Neural progenitor cell (in vitro differentiated cells): ENCODE measurements at regions not wholly inside any gene's neighbourhood (a gene's known extent, or its start where the extent isn't known, plus 50 kb on each side); places are given as distances from the start of the nearest gene placed in this dataset.
"Not testable (repeated sequence)": the region's sequence is repeated elsewhere in the genome, so short reads cannot be mapped to it uniquely, and the experiment has no call there.

ENCODE experiments used
- DNase-seq: peaks from one replicate; pipeline ENCODE4 v3.0.0-alpha.2; 2016; ENCODE audit warnings: low spot score
- H2AFZ ChIP-seq: fragments of 200-600 bp; sonication (generic); replicated peaks from 2 replicates; pipeline ENCODE4 v1.6.1; 2016; ENCODE audit warnings: antibody characterized with exemption
- H3F3A ChIP-seq: fragments of 200-600 bp; sonication (generic); 2 replicates; pipeline ENCODE4 v1.6.1; 2016; ENCODE audit warnings: antibody characterized with exemption, low read depth
- H3K27ac ChIP-seq: fragments of 200-600 bp; sonication (generic); 2 replicates; pipeline ENCODE4 v1.5.1; 2016; ENCODE audit warnings: mild to moderate bottlenecking
- H3K27me3 ChIP-seq: fragments of 200-600 bp; sonication (generic); 2 replicates; pipeline ENCODE4 v1.6.1; 2016; ENCODE audit warnings: mild to moderate bottlenecking, moderate library complexity
- H3K36me3 ChIP-seq: fragments of 200-600 bp; sonication (generic); 2 replicates; pipeline ENCODE4 v1.5.1; 2016
- H3K4me1 ChIP-seq: fragments of 200-600 bp; sonication (generic); 2 replicates; pipeline ENCODE4 v1.6.1; 2016; ENCODE audit warnings: mixed run types
- H3K4me2 ChIP-seq: fragments of 200-600 bp; sonication (generic); 2 replicates; pipeline ENCODE4 v1.6.1; 2016
- H3K4me3 ChIP-seq: fragments of 200-600 bp; sonication (generic); 2 replicates; pipeline ENCODE4 v1.5.1; 2016
- H3K79me2 ChIP-seq: fragments of 200-600 bp; sonication (generic); 2 replicates; pipeline ENCODE4 v1.6.1; 2016; ENCODE audit warnings: low read depth
- H3K9ac ChIP-seq: fragments of 200-600 bp; sonication (generic); 2 replicates; pipeline ENCODE4 v1.6.1; 2016
- H3K9me3 ChIP-seq: fragments of 200-600 bp; sonication (generic); 2 replicates; pipeline ENCODE4 v1.5.1; 2016; ENCODE audit warnings: low read depth
- H4K20me1 ChIP-seq: fragments of 200-600 bp; sonication (generic); 2 replicates; pipeline ENCODE4 v1.6.1; 2016; ENCODE audit warnings: low read depth
- H3K27ac Mint-ChIP-seq: 3 replicates; pipeline ENCODE4 v1.8.0; 2021; ENCODE audit warnings: mixed read lengths
- H3K27me3 Mint-ChIP-seq: 2 replicates; pipeline ENCODE4 v1.8.0; 2022; ENCODE audit warnings: low read depth, mild to moderate bottlenecking, inconsistent platforms, moderate library complexity, mixed read lengths; ENCODE audit not compliant: insufficient read depth
- H3K36me3 Mint-ChIP-seq: 3 replicates; pipeline ENCODE4 v1.8.0; 2021; ENCODE audit warnings: mixed read lengths
- H3K4me1 Mint-ChIP-seq: 3 replicates; pipeline ENCODE4 v1.8.0; 2021; ENCODE audit warnings: mixed read lengths
- H3K4me3 Mint-ChIP-seq: 3 replicates; pipeline ENCODE4 v1.8.0; 2021; ENCODE audit warnings: mild to moderate bottlenecking, moderate library complexity, mixed read lengths
- H3K9me3 Mint-ChIP-seq: 3 replicates; pipeline ENCODE4 v1.8.0; 2020; ENCODE audit warnings: mixed read lengths
- EZH2 ChIP-seq: fragments of 200-600 bp; sonication (generic); IDR thresholded peaks from 2 replicates; pipeline ENCODE4 v1.6.1; 2017; ENCODE audit warnings: antibody characterized with exemption, mild to moderate bottlenecking, moderate library complexity
- EZH2phosphoT487 ChIP-seq: fragments of 200-600 bp; sonication (generic); IDR thresholded peaks from 2 replicates; pipeline ENCODE4 v1.6.1; 2017; ENCODE audit warnings: antibody characterized with exemption
- TF ChIP-seq, protein P1 (sequence below): fragments of 200-600 bp; sonication (generic); IDR thresholded peaks from 2 replicates; pipeline ENCODE4 v1.5.1; 2017; ENCODE audit warnings: antibody characterized with exemption, mild to moderate bottlenecking

DNA sequence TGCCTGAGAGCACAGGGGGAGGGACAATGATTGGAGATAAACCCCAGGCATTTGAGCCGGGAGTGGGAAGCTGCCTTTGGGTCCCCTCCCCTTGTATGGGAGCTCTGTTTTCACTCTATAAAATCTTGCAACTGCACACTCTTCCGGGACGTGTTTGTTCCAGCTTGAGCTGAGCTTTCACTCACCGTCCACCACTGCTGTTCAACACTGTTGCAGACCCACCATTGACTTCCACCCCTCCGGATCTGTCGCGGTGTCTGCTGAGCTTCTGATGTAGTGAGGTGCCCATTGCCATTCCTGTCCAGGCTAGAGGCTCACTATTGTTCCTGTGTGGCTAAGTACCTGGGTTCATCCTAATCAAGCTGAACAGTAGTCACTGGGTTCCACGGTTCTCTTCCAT, 231.6 kb upstream of the CWC22 start:
- Histone ChIP-seq H3K4me3 (no peak overlapping the region), H3K4me1 (no peaks in the 10 kb centered on the region), H2AFZ (peak overlapping the region; percentile 57), H3K9ac (no peak overlapping the region), H3K9me3 (no peaks in the 10 kb centered on the region), H3K27me3 (no peaks in the 10 kb centered on the region), H3F3A (no peaks in the 10 kb centered on the region), H3K27ac (no peak overlapping the region), H3K36me3 (no peaks in the 10 kb centered on the region), H4K20me1 (no peaks in the 10 kb centered on the region), H3K4me2 (no peak overlapping the region), H3K79me2 (no peaks in the 10 kb centered on the region)
- H3K4me1 Mint-ChIP-seq: peaks cover 8% of the 10 kb centered on the region
- no peak overlapping the region for H3K4me3 Mint-ChIP-seq
- peaks cover 2% of the 10 kb centered on the region for H3K9me3 Mint-ChIP-seq
- H3K27ac Mint-ChIP-seq: no peak overlapping the region
- no peaks in the 10 kb centered on the region for H3K36me3 Mint-ChIP-seq
- TF ChIP-seq, protein P1, sequence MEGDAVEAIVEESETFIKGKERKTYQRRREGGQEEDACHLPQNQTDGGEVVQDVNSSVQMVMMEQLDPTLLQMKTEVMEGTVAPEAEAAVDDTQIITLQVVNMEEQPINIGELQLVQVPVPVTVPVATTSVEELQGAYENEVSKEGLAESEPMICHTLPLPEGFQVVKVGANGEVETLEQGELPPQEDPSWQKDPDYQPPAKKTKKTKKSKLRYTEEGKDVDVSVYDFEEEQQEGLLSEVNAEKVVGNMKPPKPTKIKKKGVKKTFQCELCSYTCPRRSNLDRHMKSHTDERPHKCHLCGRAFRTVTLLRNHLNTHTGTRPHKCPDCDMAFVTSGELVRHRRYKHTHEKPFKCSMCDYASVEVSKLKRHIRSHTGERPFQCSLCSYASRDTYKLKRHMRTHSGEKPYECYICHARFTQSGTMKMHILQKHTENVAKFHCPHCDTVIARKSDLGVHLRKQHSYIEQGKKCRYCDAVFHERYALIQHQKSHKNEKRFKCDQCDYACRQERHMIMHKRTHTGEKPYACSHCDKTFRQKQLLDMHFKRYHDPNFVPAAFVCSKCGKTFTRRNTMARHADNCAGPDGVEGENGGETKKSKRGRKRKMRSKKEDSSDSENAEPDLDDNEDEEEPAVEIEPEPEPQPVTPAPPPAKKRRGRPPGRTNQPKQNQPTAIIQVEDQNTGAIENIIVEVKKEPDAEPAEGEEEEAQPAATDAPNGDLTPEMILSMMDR: no peak
- TF ChIP-seq EZH2 (no peak), EZH2phosphoT487 (no peak)
- H3K27me3 Mint-ChIP-seq: peaks cover 2% of the 10 kb centered on the region
- no peak for DNase-seq

DNA sequence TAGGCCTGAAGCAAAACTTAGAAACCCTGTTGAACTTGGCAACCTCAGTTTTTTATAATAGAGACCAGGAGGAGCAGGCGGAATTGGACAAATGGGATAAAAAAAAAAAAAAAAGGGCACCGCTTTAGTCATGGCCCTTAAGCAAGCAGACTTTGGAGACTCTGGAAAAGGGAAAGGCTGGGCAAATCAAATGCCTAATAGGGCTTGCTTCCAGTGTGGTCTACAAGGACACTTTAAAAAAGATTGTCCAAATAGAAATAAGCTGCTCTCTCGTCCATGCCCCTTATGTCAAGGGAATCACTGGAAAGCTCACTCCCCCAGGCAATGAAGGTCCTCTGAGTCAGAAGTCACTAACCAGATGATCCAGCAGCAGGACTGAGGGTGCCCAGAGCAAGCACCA, 229.0 kb upstream of the CWC22 start:
- H3K4me3 Mint-ChIP-seq, H4K20me1 ChIP-seq, H3K79me2 ChIP-seq, H3K36me3 ChIP-seq, DNase-seq, H3F3A ChIP-seq, H3K9ac ChIP-seq, H3K9me3 Mint-ChIP-seq, H3K27ac ChIP-seq, H3K36me3 Mint-ChIP-seq, H3K4me2 ChIP-seq, H3K4me1 ChIP-seq, H3K4me3 ChIP-seq, H2AFZ ChIP-seq, H3K27me3 ChIP-seq, H3K27me3 Mint-ChIP-seq, H3K9me3 ChIP-seq, H3K27ac Mint-ChIP-seq: not testable (repeated sequence)
- peaks cover 13% of the 10 kb centered on the region for H3K4me1 Mint-ChIP-seq

DNA sequence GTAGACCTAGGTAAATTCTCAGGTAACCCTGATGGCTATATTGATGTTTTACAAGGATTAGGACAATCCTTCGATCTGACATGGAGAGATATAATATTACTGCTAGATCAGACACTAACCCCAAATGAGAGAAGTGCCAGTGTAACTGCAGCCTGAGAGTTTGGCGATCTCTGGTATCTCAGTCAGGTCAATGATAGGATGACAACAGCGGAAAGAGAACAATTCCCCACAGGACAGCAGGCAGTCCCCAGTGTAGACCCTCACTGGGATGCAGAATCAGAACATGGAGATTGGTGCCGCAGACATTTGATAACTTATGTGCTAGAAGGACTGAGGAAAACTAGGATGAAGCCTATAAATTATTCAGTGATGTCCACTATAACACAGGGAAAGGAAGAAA, 228.4 kb upstream of the CWC22 start:
- H3K27ac ChIP-seq, H3K27ac Mint-ChIP-seq, H4K20me1 ChIP-seq, H3K4me3 Mint-ChIP-seq, H3K27me3 ChIP-seq, H3K36me3 Mint-ChIP-seq, H3K4me3 ChIP-seq, H3K9me3 ChIP-seq, H3K4me2 ChIP-seq, H3K9me3 Mint-ChIP-seq, H3F3A ChIP-seq, H3K9ac ChIP-seq, H3K27me3 Mint-ChIP-seq, H2AFZ ChIP-seq, DNase-seq, H3K79me2 ChIP-seq, H3K36me3 ChIP-seq: not testable (repeated sequence)
- peaks cover 12% of the 10 kb centered on the region for H3K4me1 ChIP-seq
- peaks cover 14% of the 10 kb centered on the region for H3K4me1 Mint-ChIP-seq

DNA sequence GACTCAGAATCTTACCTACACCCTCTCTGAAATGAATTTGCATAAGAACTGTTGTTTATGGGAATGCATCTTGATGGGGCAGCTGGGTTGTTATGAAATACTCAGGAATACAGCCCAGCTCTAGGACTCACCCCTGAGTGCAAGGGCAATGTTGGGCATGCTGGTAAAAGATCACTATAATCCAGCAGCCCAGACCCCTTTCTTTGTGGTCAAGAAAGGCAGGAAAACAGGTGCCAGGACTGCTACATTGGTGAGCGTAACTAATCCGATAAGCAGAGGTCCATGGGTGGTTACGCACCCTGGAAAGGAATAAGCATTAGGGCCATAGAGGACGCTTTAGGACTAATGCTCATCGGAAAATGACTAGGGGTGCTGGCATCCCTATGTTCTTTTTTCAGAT, 227.9 kb upstream of the CWC22 start:
- not testable (repeated sequence) for H3K4me3 Mint-ChIP-seq, H3K9me3 ChIP-seq, H3K4me3 ChIP-seq, H3K9me3 Mint-ChIP-seq, H3K27ac ChIP-seq, H3K36me3 ChIP-seq, H3F3A ChIP-seq, H3K36me3 Mint-ChIP-seq, H3K79me2 ChIP-seq, H3K27me3 Mint-ChIP-seq, DNase-seq, H2AFZ ChIP-seq, H3K27ac Mint-ChIP-seq, H3K27me3 ChIP-seq, H4K20me1 ChIP-seq, H3K4me2 ChIP-seq, H3K9ac ChIP-seq
- peaks cover 14% of the 10 kb centered on the region for H3K4me1 Mint-ChIP-seq
- peaks cover 13% of the 10 kb centered on the region for H3K4me1 ChIP-seq

DNA sequence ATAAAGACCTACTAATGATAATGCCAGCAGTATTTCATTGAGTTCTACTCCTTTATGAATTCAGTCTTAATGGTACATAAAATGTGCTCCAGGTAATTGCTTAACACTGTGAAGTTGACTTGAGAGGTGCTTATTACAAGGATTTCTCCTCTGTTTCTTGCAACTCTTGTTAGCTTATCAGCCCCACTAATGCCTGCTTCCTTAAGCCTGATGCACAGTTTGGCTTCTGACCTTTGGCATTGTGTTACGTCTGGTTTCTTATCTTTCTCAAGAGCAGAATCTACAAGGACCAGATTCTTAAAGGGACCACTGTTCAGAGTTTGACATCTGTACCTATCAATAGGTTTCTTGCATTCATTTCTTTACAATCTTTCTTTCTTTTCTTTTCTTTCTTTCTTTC, 223.9 kb upstream of the CWC22 start:
- Mint-ChIP-seq H3K27ac (no peak overlapping the region), H3K27me3 (no peaks in the 10 kb centered on the region), H3K4me3 (no peak overlapping the region), H3K9me3 (peaks cover 4% of the 10 kb centered on the region), H3K36me3 (no peaks in the 10 kb centered on the region), H3K4me1 (peaks cover 6% of the 10 kb centered on the region)
- no peak for TF ChIP-seq EZH2
- TF ChIP-seq, protein P1: no peak
- TF ChIP-seq EZH2phosphoT487: no peak
- H4K20me1 ChIP-seq: no peaks in the 10 kb centered on the region
- no peaks in the 10 kb centered on the region for H3K36me3 ChIP-seq
- H3F3A ChIP-seq: no peaks in the 10 kb centered on the region
- no peaks in the 10 kb centered on the region for H3K79me2 ChIP-seq
- H2AFZ ChIP-seq: no peak overlapping the region
- H3K4me3 ChIP-seq: no peak overlapping the region
- H3K4me1 ChIP-seq: peaks cover 13% of the 10 kb centered on the region
- no peak overlapping the region for H3K9ac ChIP-seq
- H3K9me3 ChIP-seq: no peaks in the 10 kb centered on the region
- peak; percentile 53 for DNase-seq
- H3K27ac ChIP-seq: no peak overlapping the region
- H3K27me3 ChIP-seq: no peaks in the 10 kb centered on the region
- no peak overlapping the region for H3K4me2 ChIP-seq
